ENCODE measurements at regions not wholly inside any gene's neighbourhood (a gene's known extent, or its start where the extent isn't known, plus 50 kb on each side); places are given as distances from the start of the nearest gene placed in this dataset.

DNA sequence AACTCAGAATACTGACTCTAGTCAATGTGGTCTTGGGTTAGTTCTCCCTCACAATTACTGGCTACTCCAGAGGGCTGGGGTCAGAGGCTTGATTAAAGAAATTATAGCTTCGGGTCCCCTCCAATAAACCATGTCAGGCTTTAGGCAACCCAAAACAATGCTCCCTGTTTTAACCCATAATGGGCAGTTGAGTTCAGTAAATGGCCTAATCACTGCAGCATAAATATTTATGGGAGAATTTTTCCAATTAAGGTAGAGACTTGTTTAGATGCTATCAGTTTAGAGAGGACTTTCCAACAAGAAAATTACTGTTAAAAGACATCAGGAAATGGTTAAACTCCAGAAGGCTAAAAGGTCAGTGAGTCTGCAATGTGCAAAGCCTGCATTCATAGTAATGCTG is 389.2 kb upstream of the PRICKLE1 start:
- Histone ChIP-seq H3K4me2 (ENCODE audit: low read length) (no peak overlapping the region), H3K9ac (ENCODE audit: low read length) (no peak overlapping the region), H2AFZ (ENCODE audit: low read length) (no peak overlapping the region), H3K9me2 (replicated peaks; ENCODE audit: low read length) (0 out of 2 replicates have a peak, but pooled peaks cover 4% of the 10 kb centered on the region), H3K4me3 (ENCODE audit: low read length) (no peak overlapping the region), H3K79me2 (ENCODE audit: low read length) (no peaks in the 10 kb centered on the region), H4K20me1 (ENCODE audit: low read length) (no peaks in the 10 kb centered on the region), H3K27ac (ENCODE audit: low read length) (no peak overlapping the region), H3K36me3 (ENCODE audit: low read depth, low read length) (no peaks in the 10 kb centered on the region), H3K9me3 (ENCODE audit: low read length) (no peaks in the 10 kb centered on the region), H3K27me3 (ENCODE audit: low read length) (no peaks in the 10 kb centered on the region), H3K4me1 (ENCODE audit: insufficient read depth, low read length) (peaks cover 24% of the 10 kb centered on the region), H3F3A (ENCODE audit: low read length, unreplicated experiment) (no peaks in the 10 kb centered on the region)
- ChIA-PET POLR2A (ENCODE audit: unreplicated experiment) (no interaction called here), CTCF (no interaction called here)
- no peak for DNase-seq
- intact Hi-C loops (cut with micrococcal nuclease) = no loop called here
- TF ChIP-seq, protein P1, sequence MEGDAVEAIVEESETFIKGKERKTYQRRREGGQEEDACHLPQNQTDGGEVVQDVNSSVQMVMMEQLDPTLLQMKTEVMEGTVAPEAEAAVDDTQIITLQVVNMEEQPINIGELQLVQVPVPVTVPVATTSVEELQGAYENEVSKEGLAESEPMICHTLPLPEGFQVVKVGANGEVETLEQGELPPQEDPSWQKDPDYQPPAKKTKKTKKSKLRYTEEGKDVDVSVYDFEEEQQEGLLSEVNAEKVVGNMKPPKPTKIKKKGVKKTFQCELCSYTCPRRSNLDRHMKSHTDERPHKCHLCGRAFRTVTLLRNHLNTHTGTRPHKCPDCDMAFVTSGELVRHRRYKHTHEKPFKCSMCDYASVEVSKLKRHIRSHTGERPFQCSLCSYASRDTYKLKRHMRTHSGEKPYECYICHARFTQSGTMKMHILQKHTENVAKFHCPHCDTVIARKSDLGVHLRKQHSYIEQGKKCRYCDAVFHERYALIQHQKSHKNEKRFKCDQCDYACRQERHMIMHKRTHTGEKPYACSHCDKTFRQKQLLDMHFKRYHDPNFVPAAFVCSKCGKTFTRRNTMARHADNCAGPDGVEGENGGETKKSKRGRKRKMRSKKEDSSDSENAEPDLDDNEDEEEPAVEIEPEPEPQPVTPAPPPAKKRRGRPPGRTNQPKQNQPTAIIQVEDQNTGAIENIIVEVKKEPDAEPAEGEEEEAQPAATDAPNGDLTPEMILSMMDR (conservative IDR thresholded peaks at IDR 0.05; ENCODE audit: low read depth, low read length) = no peak
- TF ChIP-seq EZH2 (IDR thresholded peaks at IDR 0.05; ENCODE audit: low read length, unreplicated experiment) (no peak), EZH2phosphoT487 (IDR thresholded peaks at IDR 0.05; ENCODE audit: borderline replicate concordance, low read length) (no peak)
- BruUV-seq (replicated peaks) = no TSS peak
- ATAC-seq = no peak

DNA sequence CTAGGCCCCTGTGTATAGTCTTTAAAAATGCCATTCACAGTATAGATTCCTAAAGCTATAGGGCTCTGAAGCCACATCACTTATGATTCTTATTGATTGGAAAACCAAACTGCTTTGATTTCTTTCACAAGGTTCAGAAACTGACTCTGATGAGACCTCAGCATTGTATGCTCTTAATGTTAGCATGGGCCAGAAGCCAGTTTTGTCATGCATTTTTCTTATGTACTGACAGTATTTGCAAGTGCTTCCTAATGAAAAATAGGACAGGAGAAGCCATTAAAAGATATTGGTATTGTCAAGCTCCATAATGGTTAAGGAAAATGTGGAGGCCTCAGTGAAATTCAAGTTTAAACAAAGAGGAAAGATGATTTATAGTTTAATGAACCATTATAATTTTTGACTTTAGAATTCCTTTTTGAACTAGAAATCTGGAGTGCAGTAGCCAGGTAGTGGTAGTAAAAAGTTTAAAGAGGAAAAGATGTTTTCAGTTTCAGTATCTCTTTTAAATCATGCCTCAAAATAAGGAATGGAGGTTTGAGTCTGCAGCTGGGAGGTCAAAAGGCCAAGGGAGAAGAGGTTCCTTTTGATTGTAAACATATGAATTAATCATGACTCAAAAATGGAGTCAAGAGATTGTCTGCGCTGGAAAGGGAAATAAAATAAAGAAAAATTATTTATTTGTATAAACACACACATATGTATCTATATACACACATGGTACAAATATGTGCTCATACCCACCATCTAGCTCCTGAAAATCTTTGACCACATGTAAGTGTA is 388.1 kb upstream of the PRICKLE1 start:
- Histone ChIP-seq H3K36me3 (ENCODE audit: low read depth, low read length) (no peaks in the 10 kb centered on the region), H3K4me1 (ENCODE audit: insufficient read depth, low read length) (peaks cover 24% of the 10 kb centered on the region), H2AFZ (ENCODE audit: low read length) (no peak overlapping the region), H3K27ac (ENCODE audit: low read length) (no peak overlapping the region), H3K79me2 (ENCODE audit: low read length) (no peaks in the 10 kb centered on the region), H3K4me3 (ENCODE audit: low read length) (no peak overlapping the region), H3K9me2 (replicated peaks; ENCODE audit: low read length) (no peaks in the 10 kb centered on the region), H3K9me3 (ENCODE audit: low read length) (no peaks in the 10 kb centered on the region), H3K27me3 (ENCODE audit: low read length) (no peaks in the 10 kb centered on the region), H3K4me2 (ENCODE audit: low read length) (no peak overlapping the region), H3F3A (ENCODE audit: low read length, unreplicated experiment) (no peaks in the 10 kb centered on the region), H4K20me1 (ENCODE audit: low read length) (no peaks in the 10 kb centered on the region), H3K9ac (ENCODE audit: low read length) (no peak overlapping the region)
- ChIA-PET POLR2A (ENCODE audit: unreplicated experiment) (no interaction called here), CTCF (no interaction called here)
- ATAC-seq (no peak), DNase-seq (peak; percentile 40)
- BruUV-seq (replicated peaks) = no TSS peak
- intact Hi-C loops (cut with micrococcal nuclease) = no loop called here
- no peak for TF ChIP-seq EZH2 (IDR thresholded peaks at IDR 0.05; ENCODE audit: low read length, unreplicated experiment)
- TF ChIP-seq EZH2phosphoT487 (IDR thresholded peaks at IDR 0.05; ENCODE audit: borderline replicate concordance, low read length) = no peak
- TF ChIP-seq, protein P1 (conservative IDR thresholded peaks at IDR 0.05; ENCODE audit: low read depth, low read length) = no peak

DNA sequence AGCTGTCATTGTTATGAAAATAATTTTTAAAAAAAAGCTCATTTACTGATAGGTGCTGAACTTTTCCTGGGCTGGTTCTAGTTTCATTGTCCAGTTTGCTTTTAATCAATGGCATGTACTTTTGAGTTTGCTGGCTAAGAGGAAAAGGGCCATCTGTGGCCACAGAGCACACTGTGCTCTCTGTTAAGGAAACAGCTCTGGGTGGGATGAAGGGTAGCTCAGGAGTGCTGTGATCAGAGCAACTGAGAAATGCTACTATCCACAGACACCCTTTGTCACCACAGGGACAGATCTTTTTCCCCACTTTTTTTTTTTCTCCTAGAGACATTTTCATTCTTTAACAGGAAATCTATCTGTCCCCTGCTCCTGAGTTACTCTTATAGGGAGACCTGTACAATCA is 387.1 kb upstream of the PRICKLE1 start:
- peaks cover 19% of the 10 kb centered on the region for H3K4me1 ChIP-seq (ENCODE audit: insufficient read depth, low read length)
- no peaks in the 10 kb centered on the region for H3F3A ChIP-seq (ENCODE audit: low read length, unreplicated experiment)
- no TSS peak for BruUV-seq (replicated peaks)
- no peak overlapping the region for H3K4me2 ChIP-seq (ENCODE audit: low read length)
- H3K4me3 ChIP-seq (ENCODE audit: low read length) = no peak overlapping the region
- H3K9ac ChIP-seq (ENCODE audit: low read length) = no peak overlapping the region
- H3K9me2 ChIP-seq (replicated peaks; ENCODE audit: low read length) = no peaks in the 10 kb centered on the region
- ChIA-PET CTCF (no interaction called here), POLR2A (ENCODE audit: unreplicated experiment) (no interaction called here)
- TF ChIP-seq, protein P1 (conservative IDR thresholded peaks at IDR 0.05; ENCODE audit: low read depth, low read length) = no peak
- TF ChIP-seq EZH2phosphoT487 (IDR thresholded peaks at IDR 0.05; ENCODE audit: borderline replicate concordance, low read length) (no peak), EZH2 (IDR thresholded peaks at IDR 0.05; ENCODE audit: low read length, unreplicated experiment) (no peak)
- H3K27me3 ChIP-seq (ENCODE audit: low read length) = no peaks in the 10 kb centered on the region
- H3K27ac ChIP-seq (ENCODE audit: low read length) = no peak overlapping the region
- DNase-seq (no peak), ATAC-seq (no peak)
- H4K20me1 ChIP-seq (ENCODE audit: low read length) = no peaks in the 10 kb centered on the region
- no peak overlapping the region for H2AFZ ChIP-seq (ENCODE audit: low read length)
- intact Hi-C loops (cut with micrococcal nuclease) = no loop called here
- no peaks in the 10 kb centered on the region for H3K36me3 ChIP-seq (ENCODE audit: low read depth, low read length)
- H3K9me3 ChIP-seq (ENCODE audit: low read length) = no peaks in the 10 kb centered on the region
- no peaks in the 10 kb centered on the region for H3K79me2 ChIP-seq (ENCODE audit: low read length)

Data from PC-3 (cell line).